Endothelial cell of umbilical vein (primary cell): ENCODE measurements at regions not wholly inside any gene's neighbourhood (a gene's known extent, or its start where the extent isn't known, plus 50 kb on each side); places are given as distances from the start of the nearest gene placed in this dataset.

Source experiments
- BruUV-seq: library from RNA; stranded (reverse); fragments of 400-500 nt; replicated peaks from 2 replicates; lab custom pipeline; 2021; lab: Mats Ljungman, UMichigan
- CTCF ChIA-PET: fragments of 300-600, 350-600 bp; sonication (Branson Sonifier 250); formaldehyde crosslinking; loops from one replicate; lab custom pipeline; 2021; ENCODE audit warnings: antibody characterized with exemption, inconsistent platforms; lab: Charles Lee
- POLR2A ChIA-PET: fragments of 300-600, 350-600 bp; sonication (Branson Sonifier 250); formaldehyde crosslinking; loops from one replicate; lab custom pipeline; 2021; ENCODE audit warnings: antibody characterized with exemption, inconsistent platforms; lab: Charles Lee
- DNase-seq: peaks from one replicate; pipeline ENCODE4 v3.0.0-alpha.2; 2011; ENCODE audit warnings: low read depth, low spot score
- FAIRE-seq: peaks from 2 replicates; lab custom pipeline; 2011; peaks lifted over from hg19 to GRCh38; lab: Jason Lieb, UNC
- H2AFZ ChIP-seq: 2 replicates; pipeline ENCODE4 v1.6.0; 2012; ENCODE audit warnings: low read depth, low read length, control low read depth, inconsistent platforms
- H3K27ac ChIP-seq: 2 replicates; pipeline ENCODE4 v1.5.1; 2011; ENCODE audit warnings: low read depth, mild to moderate bottlenecking, control low read depth, low read length, moderate library complexity; ENCODE audit not compliant: insufficient read depth
- H3K27me3 ChIP-seq, 2 experiments: 2 replicates each; pipeline versions ENCODE4 v1.6.0 to v1.6.1; 2011; ENCODE audit warnings: low read length in 2 of 2, mixed read lengths in 1 of 2; ENCODE audit not compliant: control insufficient read depth in 2 of 2, insufficient read depth in 2 of 2
- H3K36me3 ChIP-seq, 2 experiments: 2 replicates in 1 of 2; 3 replicates in 1 of 2; pipeline ENCODE4 v1.5.1; 2011; ENCODE audit warnings: low read length in 2 of 2, mild to moderate bottlenecking in 1 of 2, moderate library complexity in 1 of 2; ENCODE audit not compliant: control insufficient read depth in 2 of 2, insufficient read depth in 2 of 2; ENCODE audit errors: extremely low read depth in 1 of 2
- H3K4me1 ChIP-seq: 3 replicates; pipeline ENCODE4 v1.5.1; 2011; ENCODE audit warnings: mild to moderate bottlenecking, low read length; ENCODE audit not compliant: control insufficient read depth, insufficient read depth; ENCODE audit errors: extremely low read depth
- H3K4me2 ChIP-seq: 2 replicates; pipeline ENCODE4 v1.6.1; 2011; ENCODE audit warnings: low read length, control low read depth, mixed read lengths; ENCODE audit not compliant: insufficient read depth
- H3K4me3 ChIP-seq, 3 experiments: fragments of 200-600 bp in 1 of 3; sonication (generic), shearing (Covaris generic) in 1 of 3; replicated peaks in 1 of 3; 2 replicates each; pipeline ENCODE4 v1.5.1; 2011 to 2016; ENCODE audit warnings: control low read depth in 3 of 3, low read length in 3 of 3, mild to moderate bottlenecking in 2 of 3, inconsistent platforms in 1 of 3, low read depth in 1 of 3, moderate library complexity in 1 of 3; ENCODE audit not compliant: insufficient read depth in 1 of 3
- H3K79me2 ChIP-seq: 2 replicates; pipeline ENCODE4 v1.6.0; 2012; ENCODE audit warnings: low read length, inconsistent platforms; ENCODE audit not compliant: control insufficient read depth, insufficient read depth
- H3K9ac ChIP-seq: replicated peaks from 2 replicates; pipeline ENCODE3; 2011; ENCODE audit warnings: low read length, control low read depth; ENCODE audit not compliant: insufficient read depth; ENCODE audit errors: extremely low read depth
- H3K9me1 ChIP-seq: replicated peaks from 3 replicates; pipeline ENCODE4 v1.6.0; 2011; ENCODE audit warnings: mild to moderate bottlenecking, low read length; ENCODE audit not compliant: control insufficient read depth, insufficient read depth; ENCODE audit errors: extremely low read depth
- H3K9me3 ChIP-seq: replicated peaks from 2 replicates; pipeline ENCODE4 v1.5.1; 2012; ENCODE audit warnings: low read length, inconsistent platforms; ENCODE audit not compliant: control insufficient read depth, insufficient read depth
- H4K20me1 ChIP-seq: replicated peaks from 2 replicates; pipeline ENCODE3; 2011; ENCODE audit warnings: mild to moderate bottlenecking, low read length; ENCODE audit not compliant: control insufficient read depth, insufficient read depth; ENCODE audit errors: extremely low read depth
- EZH2 ChIP-seq: IDR thresholded peaks from 2 replicates; pipeline ENCODE4 v1.6.1; 2012; ENCODE audit warnings: borderline replicate concordance, low read depth, mild to moderate bottlenecking, moderate library complexity, low read length, inconsistent platforms; ENCODE audit not compliant: severe bottlenecking
- GATA2 ChIP-seq: IDR thresholded peaks from 2 replicates; pipeline ENCODE4 v1.7.0; 2011; ENCODE audit warnings: low read depth, mild to moderate bottlenecking, moderate library complexity, mixed read lengths, low read length; ENCODE audit not compliant: insufficient read length, insufficient read depth
- JUN ChIP-seq: IDR thresholded peaks from 2 replicates; pipeline ENCODE4 v1.6.1; 2011; ENCODE audit warnings: borderline replicate concordance, low read depth; ENCODE audit not compliant: insufficient read length, insufficient read depth
- MYC ChIP-seq: IDR thresholded peaks from one replicate; pipeline ENCODE4 v1.6.1; 2011; ENCODE audit warnings: mild to moderate bottlenecking, low read depth, low read length
- POLR2A ChIP-seq: IDR thresholded peaks from 2 replicates; pipeline ENCODE4 v1.6.1; 2012; ENCODE audit warnings: low read depth, mild to moderate bottlenecking, control low read depth, low read length
- dilution Hi-C: fragments of 300-500 bp; cut with MboI; formaldehyde crosslinking; loops from one replicate; pipeline ENCODE4 v1.15.0; 2019; ENCODE audit warnings: low sequenced_read_pairs; ENCODE audit not compliant: extremely low pct_ligation_motif_present
- intact Hi-C: fragments of 100-400 bp; cut with micrococcal nuclease; formaldehyde crosslinking; loops from one replicate; pipeline ENCODE4 v1.10.0; 2022

- Histone ChIP-seq H2AFZ (no peak overlapping the region), H3K79me2 (no peaks in the 10 kb centered on the region), H3K4me2 (no peak overlapping the region), H3K9ac (no peak overlapping the region), H3K4me3 (no peak overlapping the region), H3K27me3 (no peaks in the 10 kb centered on the region), H3K4me1 (no peaks in the 10 kb centered on the region), H3K9me1 (no peaks in the 10 kb centered on the region), H3K27ac (no peak overlapping the region), H4K20me1 (no peaks in the 10 kb centered on the region), H3K36me3 (no peaks in the 10 kb centered on the region), H3K9me3 (no peaks in the 10 kb centered on the region)
- BruUV-seq, result no TSS peak
- dilution Hi-C loops, result no loop called here
- ChIA-PET CTCF (no interaction called here), POLR2A (no interaction called here)
- no peak for DNase-seq
- no peak for TF ChIP-seq MYC
- intact Hi-C loops, result no loop called here
- FAIRE-seq, result no peak
Observed at GRCh38 chr2:236915186-236915585, 170.5 kb upstream of the COPS8 start.

GRCh38 chr2:236915726-236916125 is 170.0 kb upstream of the COPS8 start:
- Histone ChIP-seq H3K4me1 (no peaks in the 10 kb centered on the region), H3K79me2 (no peaks in the 10 kb centered on the region), H3K9ac (no peak overlapping the region), H3K36me3 (no peaks in the 10 kb centered on the region), H3K9me3 (no peaks in the 10 kb centered on the region), H3K27me3 (no peaks in the 10 kb centered on the region), H3K27ac (no peak overlapping the region), H3K4me3 (no peak overlapping the region), H3K4me2 (no peak overlapping the region), H3K9me1 (no peaks in the 10 kb centered on the region), H4K20me1 (no peaks in the 10 kb centered on the region), H2AFZ (no peak overlapping the region)
- ChIA-PET CTCF (no interaction called here), POLR2A (no interaction called here)
- TF ChIP-seq JUN (no peak), GATA2 (no peak), EZH2 (no peak), MYC (no peak), POLR2A (no peak)
- no peak for DNase-seq
- BruUV-seq, result no TSS peak
- no peak for FAIRE-seq
- dilution Hi-C loops, result no loop called here
- intact Hi-C loops, result no loop called here
